ENCODE measurements at regions not wholly inside any gene's neighbourhood (a gene's known extent, or its start where the extent isn't known, plus 50 kb on each side); places are given as distances from the start of the nearest gene placed in this dataset.
"Not testable (repeated sequence)": the region's sequence is repeated elsewhere in the genome, so short reads cannot be mapped to it uniquely, and the experiment has no call there.

DNA sequence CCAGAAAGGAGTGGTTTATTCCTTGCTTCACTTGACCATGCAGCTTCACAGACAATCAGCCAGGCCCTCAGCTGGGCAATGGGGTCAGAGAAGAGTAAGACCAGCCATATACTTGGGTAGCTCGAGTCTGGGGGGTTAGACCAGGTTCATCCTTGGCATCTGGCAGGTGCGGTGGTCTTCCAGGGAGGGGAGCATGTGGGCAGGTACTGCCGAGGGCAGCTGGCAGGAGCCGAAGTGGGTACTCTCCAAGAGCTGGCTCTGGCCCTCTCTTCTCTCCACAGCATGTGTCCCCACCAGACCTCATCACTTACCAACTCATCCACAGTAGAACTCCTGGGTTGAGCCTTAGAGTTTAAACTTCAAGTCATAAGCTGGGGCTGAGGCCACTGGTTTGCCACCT lies 156.8 kb downstream of the FOXD2 start:
- DNase-seq (ENCODE audit: low spot score), result no peak

DNA sequence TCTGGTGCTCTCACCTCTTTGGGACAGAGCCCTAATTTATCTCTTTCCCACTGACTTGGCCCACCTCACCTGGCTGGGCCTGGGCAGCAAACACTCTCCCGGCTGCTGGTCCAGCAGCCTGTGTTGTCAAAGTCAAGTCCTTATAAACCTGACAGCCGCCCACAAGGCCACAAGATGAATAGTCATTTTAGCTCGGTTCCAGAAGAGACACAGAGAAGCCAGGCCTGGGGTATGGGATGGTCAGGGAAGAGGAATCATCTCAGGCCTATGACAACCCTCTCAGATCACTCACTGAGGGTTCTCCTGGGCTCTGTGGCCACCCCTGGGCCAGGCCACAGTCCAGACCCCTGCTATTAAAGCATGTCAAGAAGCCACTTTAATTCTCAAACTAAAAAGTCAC lies 158.5 kb downstream of the FOXD2 start:
- DNase-seq (ENCODE audit: low spot score), result no peak

DNA sequence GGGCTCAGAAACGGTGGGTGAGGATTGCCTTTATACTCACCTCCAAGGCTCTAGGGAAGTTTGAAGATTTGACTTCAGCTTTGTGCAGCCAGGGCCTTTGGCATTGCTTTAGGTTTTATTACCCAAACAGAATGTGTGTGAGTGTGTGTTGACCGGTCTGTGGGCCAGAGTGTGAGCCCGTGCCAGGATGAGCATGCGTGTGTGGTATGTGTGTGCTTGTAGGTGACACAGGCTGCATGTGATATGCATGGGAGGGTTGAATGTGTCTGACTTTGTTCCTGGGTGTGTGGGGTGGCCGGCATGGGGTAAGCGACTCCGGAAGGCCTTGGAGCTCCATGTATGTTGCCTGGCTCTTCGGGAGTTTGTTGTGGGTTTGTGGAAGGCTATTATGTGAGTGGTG lies 160.5 kb downstream of the FOXD2 start:
- no peak for DNase-seq (ENCODE audit: low spot score)

DNA sequence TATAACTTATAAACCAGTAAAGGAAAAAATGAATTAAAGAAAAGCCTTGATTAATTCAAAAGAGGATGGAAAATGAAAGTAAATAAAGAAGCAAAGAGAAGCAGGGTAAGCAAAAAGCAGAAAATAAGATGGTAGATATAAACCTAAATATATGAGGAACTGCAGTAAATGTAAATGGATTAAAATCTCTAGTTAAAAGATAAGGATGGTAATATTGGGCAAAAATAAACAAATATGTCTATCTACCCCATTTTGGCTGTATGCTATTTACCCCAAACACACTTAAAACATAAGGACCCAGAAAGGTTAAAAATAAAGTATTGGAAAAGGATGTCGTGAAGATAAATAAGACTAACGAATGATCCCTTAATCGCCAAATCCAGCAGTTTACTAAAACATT lies 161.9 kb downstream of the FOXD2 start:
- no peak for DNase-seq (ENCODE audit: low spot score)

DNA sequence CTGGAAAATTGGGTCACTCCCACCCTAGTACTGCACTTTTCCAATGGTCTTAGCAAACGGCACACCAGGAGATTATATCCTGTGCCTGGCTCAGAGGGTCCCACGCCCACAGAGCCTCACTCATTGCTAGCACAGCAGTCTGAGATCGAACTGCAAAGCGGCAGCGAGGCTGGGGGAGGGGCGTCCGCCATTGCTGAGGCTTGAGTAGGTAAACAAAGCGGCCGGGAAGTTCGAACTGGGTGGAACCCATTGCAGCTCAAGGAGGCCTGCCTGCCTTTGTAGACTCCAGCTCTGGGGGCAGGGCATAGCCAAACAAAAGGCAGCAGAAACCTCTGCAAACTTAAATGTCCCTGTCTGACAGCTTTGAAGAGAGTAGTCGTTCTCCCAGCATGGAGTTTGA lies 164.6 kb downstream of the FOXD2 start:
- not testable (repeated sequence) for DNase-seq (ENCODE audit: low spot score)

DNA sequence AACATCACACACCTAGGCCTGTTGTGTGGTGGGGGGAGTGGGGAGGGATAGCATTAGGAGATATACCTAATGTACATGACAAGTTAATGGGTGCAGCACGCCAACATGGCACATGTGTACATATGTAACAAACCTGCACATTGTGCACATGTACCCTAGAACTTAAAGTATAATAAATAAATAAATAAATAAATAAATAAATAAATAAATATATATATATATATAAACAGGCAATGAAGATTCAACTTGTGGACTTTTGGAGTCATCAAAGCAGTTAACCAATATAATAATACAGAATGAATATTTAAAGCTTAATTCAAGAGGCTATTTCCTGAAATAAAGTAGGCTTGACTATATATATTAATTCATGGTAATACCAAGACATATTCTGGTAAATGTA lies 167.0 kb downstream of the FOXD2 start:
- DNase-seq (ENCODE audit: low spot score), result not testable (repeated sequence)

DNA sequence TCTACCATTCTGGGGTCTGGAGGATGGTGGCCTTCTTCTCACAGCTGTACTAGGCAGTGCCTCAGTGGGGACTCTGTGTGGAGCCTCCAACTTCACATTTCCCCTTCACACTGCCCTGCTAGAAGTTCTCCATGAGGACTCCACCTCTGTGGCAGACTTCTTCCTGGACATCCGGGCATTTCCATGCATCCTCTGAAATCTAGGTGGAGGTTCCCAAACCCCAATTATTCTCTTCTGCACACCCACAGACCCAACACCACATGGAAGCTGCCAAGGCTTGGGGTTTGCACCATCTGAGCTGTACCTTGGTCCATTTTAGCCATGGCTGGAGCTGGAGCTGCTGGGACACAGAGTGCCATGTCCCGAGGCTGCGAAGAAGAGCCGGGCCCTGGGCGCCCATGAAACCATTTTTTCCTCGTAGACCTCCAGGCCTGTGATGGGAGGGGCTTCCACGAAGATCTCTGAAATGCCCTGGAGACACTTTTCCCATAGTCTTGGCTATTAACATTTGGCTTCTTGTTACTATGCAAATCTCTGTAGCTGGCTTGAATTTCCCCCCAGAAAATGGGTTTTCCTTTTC lies 170.5 kb downstream of the FOXD2 start:
- DNase-seq (ENCODE audit: low spot score), result no peak

DNA sequence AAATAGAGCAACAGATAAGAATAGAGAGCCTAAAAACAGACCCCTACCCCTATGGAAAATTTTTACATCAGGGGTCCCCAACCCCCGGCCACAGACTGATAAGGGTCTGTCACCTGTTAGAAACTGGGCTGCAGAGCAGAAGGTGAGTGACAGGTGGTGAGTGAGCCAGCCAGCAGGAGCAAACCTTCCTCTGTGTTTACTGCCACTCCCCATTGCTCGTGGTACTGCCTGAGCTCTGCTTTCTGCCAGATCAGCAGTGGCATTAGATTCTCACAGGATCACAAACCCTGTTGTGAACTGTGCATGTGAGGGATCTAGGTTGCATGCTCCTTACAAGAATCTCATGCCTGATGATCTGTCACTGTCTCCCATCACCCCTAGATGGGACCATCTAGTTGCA lies 174.1 kb downstream of the FOXD2 start:
- DNase-seq (ENCODE audit: low spot score), result peak; percentile 3

DNA sequence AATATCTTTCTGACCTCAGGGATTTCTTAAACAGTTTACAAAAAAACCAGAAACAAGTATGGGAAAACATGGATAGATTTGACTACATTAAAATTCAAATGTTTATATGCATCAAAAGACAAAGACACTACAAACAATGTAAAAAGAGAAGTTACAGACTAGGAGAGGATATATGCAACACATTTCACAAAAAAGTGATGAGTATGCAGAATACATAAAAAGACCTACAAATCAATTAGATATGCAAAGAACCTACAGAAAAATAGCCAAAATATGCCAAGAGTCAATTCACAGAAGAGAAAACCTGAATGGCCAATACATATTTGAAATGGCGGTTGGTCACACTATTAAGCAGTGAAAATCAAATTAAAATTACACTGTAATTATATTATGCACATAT lies 175.0 kb downstream of the FOXD2 start:
- DNase-seq (ENCODE audit: low spot score), result no peak

DNA sequence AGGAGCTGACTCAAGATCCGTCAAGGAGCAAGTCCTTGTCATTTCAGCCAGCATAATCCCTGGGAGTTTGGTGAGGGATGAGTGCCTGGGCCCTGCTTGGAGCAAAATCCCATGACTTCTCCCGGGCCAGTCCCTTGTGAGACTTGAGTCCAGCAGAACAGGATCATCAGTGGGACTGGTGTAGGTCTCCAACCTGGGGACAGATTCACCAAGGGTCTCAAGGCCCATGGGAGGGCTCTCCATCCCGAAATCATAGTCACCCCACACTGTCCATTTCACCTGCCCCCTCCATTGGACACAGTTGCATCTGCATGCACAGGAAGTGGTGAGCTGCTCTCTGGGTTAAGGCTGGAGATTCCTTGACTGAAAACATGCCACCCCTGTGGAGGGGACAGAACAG lies 178.2 kb downstream of the FOXD2 start:
- no peak for DNase-seq (ENCODE audit: low spot score)

DNA sequence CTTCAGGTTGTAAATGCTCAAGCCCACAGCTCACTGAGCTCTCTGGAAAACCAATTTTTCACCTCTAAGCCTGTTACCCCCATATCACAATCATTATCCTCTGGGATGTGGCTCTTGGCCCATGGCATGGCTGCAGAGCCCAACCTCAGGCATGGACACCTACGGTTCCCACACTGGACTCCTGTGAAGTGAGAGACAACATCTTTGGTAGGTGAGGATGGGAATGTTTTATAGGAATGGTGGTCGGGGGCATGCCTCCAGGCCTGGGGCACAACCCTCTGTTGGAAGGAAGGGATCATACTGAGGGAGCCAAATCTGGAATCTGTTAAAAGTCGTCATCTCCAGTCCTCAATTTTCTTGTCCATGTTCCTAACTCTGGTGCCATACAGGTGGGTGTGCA lies 179.1 kb downstream of the FOXD2 start:
- no peak for DNase-seq (ENCODE audit: low spot score)

DNA sequence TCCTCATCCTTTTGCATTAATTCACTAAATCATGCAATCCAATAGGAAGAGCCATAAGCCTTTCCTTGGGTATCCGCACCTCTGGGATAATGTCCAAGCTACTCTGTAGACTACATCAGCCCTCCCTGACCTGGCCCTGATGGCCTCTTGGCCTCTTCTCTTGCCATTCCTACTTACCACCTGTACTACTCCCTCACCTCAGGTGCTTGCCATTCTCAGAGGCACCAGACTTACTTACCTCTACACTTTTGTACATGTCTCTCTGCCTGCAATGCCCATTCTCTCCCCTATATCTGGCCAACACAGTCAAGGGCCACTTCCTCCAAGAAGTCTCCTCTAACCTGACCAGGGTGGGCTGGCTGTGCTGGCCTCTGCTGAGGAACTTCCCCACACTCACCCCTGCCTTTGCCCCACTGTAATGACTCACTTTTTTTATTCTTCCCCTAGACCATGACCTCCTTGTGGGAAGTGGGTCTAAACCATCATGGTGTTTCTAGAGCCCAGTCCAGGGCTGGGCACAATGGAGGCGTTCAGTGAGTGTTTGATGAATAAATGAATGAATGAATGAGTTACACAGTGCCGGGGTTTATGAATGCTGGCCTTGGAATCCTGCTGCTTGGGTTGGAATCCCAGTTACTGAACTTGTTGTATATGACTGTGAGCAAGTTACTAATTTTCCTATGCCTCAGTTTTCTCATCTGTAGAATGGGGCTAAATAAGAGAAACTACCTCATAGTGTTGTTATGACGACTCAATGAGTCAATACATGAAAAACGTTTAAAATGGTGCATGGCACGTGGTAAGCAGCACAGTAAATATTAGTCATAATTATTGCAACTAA lies 179.8 kb downstream of the FOXD2 start:
- no peak for DNase-seq (ENCODE audit: low spot score)

DNA sequence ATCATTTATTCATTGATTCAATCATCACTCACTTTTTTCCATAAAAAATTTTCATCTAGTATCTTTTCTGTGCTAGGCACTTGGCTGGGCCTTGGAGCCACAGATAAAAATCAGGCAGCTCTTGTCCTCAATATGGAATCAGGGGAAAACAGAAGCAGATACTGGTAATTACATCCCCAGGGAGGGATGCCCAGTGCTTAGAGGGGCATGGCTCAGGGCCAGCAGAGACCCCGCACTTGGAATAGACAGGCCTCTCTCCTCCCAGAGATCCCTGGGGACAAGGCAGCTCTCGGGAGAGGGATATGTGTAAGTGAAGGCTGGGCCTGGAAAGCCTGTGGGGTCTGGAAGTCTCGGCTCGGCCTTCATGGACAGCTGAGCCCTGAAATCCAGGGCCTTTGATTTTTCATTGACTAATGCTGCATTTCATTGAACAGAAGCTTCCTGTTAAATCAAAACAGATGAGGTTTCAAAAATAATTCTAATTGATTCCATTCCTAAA lies 180.4 kb downstream of the FOXD2 start:
- peak; percentile 5 for DNase-seq (ENCODE audit: low spot score)

DNA sequence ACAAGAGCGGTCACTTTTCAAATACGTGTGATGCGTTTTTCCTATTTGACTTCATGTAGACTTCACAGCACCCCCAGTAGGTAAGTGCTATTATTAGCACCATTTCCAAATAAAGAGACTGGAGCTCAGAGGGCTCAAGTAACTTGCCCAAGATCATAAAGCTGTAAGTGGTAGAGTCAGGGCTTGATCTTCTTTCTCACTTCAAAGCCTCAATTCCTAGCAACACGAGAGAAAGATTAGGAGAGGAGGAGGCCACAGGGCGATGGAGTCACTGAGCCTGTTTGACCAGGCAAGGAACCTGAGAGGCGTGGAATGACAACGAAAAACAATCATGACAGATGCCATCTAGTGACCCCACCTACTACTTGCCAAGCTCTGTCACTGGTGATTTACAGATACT lies 181.0 kb downstream of the FOXD2 start:
- no peak for DNase-seq (ENCODE audit: low spot score)

DNA sequence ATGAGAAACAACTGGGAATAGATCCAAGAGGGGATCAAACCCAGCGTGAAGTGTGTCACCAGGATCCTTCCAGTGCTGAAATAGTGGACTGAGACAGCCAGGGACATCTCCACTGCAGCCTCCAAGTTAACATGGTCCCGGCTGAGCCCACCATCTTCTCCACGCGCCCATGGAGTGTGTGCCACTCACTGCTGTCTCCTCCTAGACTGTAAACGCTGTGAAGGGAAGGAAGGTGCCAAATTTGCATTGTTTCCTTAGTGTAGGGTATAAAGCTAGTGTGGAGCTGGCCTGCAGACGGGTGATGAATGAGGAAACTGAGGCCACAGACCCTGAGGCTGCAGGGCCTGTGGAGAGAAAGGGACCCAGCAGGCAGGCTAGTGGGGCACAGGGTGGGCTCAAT lies 183.6 kb downstream of the FOXD2 start:
- no peak for DNase-seq (ENCODE audit: low spot score)

DNA sequence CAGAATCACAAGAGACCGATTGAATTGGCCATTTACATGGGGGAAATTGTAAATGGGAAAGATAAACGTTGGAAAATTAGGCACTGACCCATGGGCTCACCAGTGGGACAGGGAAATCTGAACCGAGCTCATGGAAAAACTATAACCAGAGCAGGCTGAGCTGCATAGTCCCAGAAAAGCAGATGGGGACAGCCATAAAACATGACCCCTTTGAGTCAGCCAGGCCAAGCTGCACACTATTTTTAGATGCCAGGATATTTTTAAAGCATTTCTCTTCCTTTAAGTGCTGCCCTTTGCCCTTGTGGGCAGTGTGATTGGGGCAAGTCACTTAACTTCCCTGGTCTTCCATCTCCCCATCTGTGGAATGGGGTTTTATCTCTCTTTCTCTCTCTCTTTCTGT lies 184.1 kb downstream of the FOXD2 start:
- no peak for DNase-seq (ENCODE audit: low spot score)

DNA sequence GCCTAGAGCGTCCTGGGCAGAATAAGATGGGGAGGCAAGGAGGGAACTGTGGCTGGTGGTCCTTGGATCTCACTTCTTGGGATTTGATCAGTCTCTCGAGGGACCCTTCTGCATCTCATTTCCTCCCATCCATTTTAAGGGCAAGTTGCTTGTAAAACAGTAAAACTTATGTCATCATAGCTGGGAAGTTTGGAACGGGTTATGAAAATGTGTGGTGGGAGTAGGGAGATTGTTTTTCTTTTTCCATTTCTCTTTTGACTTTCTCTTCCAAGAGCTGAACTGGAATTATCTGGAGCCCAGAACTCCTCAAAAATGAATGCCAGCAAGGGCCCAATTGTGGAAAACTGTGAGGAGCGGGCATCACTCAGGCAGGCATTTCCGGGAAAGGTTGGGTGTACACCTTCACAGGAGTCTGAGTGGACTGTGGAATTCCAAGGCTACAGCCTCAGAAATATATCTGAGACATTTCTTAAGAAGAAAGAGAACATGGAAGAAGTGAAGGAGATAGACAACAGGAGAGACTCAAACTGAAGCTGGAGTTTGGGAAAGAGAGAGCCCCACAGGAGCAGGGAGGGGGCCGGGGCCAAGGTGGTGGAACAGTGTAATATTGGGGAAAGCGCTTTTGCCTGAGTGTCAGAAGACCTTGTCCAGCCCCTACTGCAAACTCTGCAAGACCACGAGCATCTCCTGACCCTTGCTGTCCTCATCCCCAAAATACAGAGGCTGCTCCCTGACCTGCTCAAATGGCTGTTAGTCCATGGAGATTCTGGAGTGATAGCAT lies 185.1 kb downstream of the FOXD2 start:
- DNase-seq (ENCODE audit: low spot score), result no peak

DNA sequence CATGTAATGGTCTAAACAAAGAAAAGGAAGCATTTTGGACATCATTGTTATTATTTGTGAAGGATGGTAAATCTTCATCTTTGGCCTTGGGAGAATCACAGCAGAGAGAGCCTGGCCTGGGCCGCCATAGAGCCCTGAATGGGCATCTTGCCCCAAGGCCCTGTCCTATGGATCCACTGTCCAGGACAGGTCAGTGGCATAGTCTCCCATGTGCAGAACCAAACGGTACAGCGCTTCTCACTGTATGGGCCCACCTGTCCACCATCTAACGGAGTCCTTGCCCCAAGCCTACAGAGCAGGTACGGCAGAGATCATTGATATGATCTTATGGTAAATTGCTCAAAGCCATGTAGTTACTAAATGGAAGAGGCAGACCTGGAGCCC lies 185.7 kb downstream of the FOXD2 start:
- DNase-seq (ENCODE audit: low spot score), result no peak

DNA sequence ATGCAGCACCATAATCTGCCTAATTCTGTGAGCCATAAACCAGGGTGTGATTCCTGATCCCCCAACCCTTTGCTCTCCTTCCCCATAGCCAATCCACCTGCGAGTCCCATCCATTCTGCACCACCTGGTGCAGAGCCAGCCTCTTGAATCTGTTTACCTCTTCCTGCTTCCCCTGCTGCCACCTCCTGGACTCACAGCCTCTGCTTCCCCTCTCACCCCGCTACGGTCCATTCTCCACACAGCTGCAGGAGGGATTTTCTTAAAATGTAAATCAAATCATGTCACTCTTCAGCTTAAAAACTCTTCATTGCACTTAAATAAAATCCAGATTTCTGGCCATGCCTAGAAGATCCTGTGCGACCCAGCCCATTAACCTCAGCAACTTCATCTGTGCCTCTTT lies 186.7 kb downstream of the FOXD2 start:
- DNase-seq (ENCODE audit: low spot score), result no peak

DNA sequence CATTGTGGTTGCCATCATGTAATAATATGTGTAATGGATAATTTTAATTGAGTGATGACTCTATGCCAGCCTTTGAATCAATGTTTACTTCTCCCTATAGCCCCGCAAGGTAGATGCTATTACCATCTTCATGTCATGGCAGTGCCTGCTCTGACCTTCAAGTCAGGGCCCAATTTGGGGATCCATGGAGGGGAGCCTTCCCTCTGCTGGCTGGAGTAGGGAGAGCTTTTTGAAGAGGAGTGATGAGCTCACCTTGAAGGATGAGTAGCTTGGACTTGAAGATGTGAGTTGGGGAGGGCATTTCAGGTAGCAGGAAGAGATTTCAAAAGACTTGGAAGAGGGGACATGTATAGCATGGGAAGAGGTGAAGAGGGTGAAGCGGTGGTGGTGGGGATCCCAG lies 189.2 kb downstream of the FOXD2 start:
- DNase-seq (ENCODE audit: low spot score), result no peak

DNA sequence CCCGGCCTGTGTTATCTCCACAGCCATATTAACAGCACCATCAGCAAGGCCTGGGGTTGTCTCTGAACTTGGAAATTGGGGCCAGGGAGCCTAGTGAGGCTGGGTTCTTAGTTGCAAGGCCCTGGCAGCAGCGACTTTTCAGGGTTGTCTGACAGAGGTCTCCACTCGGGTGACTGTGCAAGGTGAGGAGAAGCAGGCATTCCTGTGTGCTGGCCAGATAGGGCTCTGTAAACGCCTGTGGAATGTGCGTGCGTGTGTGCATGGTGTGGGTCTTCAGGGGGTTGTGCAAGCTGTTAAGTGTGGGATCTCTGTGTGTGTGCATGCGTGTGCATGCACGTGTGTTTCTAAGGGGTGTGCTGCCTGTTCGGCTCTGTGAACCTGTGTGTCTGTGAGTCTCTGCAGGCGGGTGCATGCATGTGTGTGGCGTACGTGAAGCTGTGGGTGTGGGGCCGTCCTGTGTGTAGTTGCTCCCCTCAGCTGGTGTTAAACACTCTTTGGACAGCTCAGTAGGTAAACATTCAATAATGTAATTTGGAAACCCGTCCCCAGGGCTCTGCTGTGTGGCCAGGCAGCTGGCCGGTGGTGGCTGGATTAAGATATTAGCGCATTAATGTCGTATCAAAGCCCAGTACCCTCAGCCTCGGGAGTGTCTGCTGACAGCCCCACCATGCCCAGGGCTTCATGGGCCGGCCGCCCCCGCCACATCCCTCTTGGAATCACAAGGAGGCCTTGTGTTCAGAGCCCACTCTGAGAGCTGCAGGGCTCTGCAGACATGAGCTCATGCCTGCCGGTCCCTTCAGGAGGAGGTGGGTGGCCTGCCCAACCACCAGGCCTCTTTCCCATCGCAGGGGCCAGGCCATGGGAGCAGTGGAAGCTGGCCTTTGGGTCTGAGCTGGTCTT lies 189.9 kb downstream of the FOXD2 start:
- DNase-seq (ENCODE audit: low spot score), result no peak

DNA sequence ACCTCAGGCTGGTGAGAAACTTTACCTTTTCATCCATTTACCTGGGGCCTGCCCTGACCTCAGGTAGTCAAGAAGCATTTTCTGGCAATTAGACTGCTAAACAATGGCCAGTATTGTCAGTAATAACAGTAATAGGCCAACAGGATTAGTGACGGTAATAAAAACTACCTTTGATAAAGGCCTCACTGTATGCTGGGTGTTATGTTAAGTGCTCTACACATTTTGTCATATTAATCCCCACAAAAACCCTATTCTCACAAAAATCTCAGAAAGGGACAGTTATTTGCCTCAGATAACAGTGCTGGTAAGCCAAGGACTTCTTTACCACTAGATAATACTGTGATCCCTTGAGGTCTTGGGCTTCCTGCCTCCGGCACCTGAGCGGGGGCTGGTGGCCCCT lies 191.4 kb downstream of the FOXD2 start:
- no peak for DNase-seq (ENCODE audit: low spot score)

All from D341Med (cell line).